D721Med (cell line): ENCODE measurements at regions not wholly inside any gene's neighbourhood (a gene's known extent, or its start where the extent isn't known, plus 50 kb on each side); places are given as distances from the start of the nearest gene placed in this dataset.

Source experiments
- DNase-seq: peaks from one replicate; pipeline ENCODE4 v3.0.0; 2011; ENCODE audit warnings: low spot score; ENCODE audit not compliant: insufficient read length
- FAIRE-seq: peaks from 2 replicates; lab custom pipeline; 2011; peaks lifted over from hg19 to GRCh38; lab: Jason Lieb, UNC
- TF ChIP-seq, protein P1 (sequence below): IDR thresholded peaks from 2 replicates; pipeline ENCODE4 v1.5.1; 2012; ENCODE audit warnings: mild to moderate bottlenecking, control low read depth; ENCODE audit not compliant: insufficient read depth; ENCODE audit errors: missing control alignments

DNA sequence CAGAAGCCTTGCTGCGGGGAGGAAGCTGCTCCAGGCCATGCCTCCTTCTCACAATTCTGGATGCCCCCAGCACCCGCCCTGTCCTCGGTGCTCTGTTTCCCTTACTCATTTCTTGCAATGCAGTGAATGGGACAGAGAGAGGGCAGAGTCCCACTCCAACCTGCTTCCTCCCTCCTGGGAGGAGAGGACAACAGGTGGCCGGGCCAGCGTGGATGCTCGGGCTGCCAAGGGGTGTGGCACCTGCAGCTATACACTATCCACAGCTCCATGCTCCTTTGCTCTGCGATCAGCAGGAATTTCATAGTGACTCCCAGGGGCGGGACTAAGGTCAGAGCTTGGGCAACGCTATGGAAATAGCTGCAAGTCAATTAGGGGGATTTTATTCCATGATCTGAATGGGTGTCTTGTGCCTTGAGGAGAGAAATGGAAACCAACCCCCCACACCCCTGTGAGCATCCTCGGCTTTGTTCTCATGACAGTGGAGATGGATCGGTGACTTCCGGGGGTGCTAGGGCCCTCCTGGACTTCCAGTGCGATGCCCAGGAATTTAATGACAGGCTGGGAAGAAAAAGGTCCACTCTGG is 192.5 kb downstream of the MYLK4 start:
- no peak for FAIRE-seq
- no peak for DNase-seq
- TF ChIP-seq, protein P1, sequence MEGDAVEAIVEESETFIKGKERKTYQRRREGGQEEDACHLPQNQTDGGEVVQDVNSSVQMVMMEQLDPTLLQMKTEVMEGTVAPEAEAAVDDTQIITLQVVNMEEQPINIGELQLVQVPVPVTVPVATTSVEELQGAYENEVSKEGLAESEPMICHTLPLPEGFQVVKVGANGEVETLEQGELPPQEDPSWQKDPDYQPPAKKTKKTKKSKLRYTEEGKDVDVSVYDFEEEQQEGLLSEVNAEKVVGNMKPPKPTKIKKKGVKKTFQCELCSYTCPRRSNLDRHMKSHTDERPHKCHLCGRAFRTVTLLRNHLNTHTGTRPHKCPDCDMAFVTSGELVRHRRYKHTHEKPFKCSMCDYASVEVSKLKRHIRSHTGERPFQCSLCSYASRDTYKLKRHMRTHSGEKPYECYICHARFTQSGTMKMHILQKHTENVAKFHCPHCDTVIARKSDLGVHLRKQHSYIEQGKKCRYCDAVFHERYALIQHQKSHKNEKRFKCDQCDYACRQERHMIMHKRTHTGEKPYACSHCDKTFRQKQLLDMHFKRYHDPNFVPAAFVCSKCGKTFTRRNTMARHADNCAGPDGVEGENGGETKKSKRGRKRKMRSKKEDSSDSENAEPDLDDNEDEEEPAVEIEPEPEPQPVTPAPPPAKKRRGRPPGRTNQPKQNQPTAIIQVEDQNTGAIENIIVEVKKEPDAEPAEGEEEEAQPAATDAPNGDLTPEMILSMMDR = no peak

- TF ChIP-seq, protein P1 = no peak
- no peak for FAIRE-seq
- DNase-seq = no peak
Observed at GRCh38 chr6:2557181-2557720, 193.5 kb downstream of the MYLK4 start.

DNA sequence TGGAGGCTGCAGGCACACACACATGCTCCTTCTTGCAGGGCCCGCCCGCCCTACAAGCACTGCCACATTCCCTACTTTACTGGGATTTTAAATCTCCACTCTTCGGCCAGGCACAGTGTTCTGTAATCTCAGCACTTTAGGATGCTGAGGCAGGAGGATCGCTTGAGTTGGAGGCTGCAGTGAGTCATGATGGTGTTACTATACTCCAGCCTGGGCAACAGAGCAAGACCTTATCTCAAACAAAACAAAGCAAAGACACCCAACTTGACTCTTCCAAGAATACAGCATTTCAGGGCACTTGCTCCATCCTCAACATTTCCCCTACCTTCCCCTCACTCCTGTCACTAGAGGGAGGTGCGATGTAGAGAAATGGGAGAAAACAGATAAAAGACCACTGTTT is 194.0 kb downstream of the MYLK4 start:
- DNase-seq (no peak), FAIRE-seq (no peak)
- TF ChIP-seq, protein P1 = no peak

- TF ChIP-seq, protein P1 = no peak
- FAIRE-seq (no peak), DNase-seq (no peak)
Observed at GRCh38 chr6:2554651-2555260, 196.0 kb downstream of the MYLK4 start.

DNA sequence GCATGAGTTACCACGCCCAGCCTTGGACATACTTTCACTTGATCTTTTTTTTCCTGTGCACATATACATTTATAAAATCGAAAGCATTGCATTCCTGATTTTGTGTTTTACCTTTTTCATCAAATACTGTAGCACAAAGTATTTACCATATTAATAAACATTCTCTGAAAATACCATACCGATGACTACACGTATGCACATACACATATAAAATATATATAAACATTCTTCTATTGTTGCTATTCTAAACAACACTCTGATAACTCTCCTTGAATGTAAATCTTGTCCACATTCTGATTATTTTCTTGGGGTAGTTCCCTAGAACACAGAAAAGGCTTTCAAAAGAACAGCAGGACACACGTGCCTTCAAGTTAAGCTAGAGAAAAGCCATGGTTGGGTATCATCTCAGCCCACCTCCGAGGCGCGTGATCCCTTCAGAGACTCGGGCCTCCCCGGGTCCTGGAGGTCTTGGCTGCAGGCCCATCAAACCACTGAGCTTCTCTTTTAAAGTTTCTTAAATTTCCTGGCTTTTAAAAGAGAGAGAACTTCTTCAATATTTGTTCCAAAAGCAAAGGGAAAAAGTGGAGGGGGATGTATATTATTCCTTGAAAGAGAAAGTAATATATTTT is 198.1 kb downstream of the MYLK4 start:
- DNase-seq = no peak
- TF ChIP-seq, protein P1 = no peak
- no peak for FAIRE-seq

- TF ChIP-seq, protein P1 = no peak
- DNase-seq (no peak), FAIRE-seq (no peak)
Observed at GRCh38 chr6:2551705-2552104, 199.0 kb downstream of the MYLK4 start.

- DNase-seq (no peak), FAIRE-seq (no peak)
- TF ChIP-seq, protein P1 = no peak
Observed at GRCh38 chr6:2550247-2550646, 200.5 kb downstream of the MYLK4 start.
